Stimulated activated CD4-positive, alpha-beta T cell treated with anti-CD3 and anti-CD28 coated beads, Interleukin-4, amount 100 ng/mL, for 1 hour (primary cell): ENCODE measurements at regions not wholly inside any gene's neighbourhood (a gene's known extent, or its start where the extent isn't known, plus 50 kb on each side); places are given as distances from the start of the nearest gene placed in this dataset.

Experiments used
- DNase-seq: peaks from one replicate; pipeline ENCODE4 v3.0.0-alpha.2; 2020

DNA sequence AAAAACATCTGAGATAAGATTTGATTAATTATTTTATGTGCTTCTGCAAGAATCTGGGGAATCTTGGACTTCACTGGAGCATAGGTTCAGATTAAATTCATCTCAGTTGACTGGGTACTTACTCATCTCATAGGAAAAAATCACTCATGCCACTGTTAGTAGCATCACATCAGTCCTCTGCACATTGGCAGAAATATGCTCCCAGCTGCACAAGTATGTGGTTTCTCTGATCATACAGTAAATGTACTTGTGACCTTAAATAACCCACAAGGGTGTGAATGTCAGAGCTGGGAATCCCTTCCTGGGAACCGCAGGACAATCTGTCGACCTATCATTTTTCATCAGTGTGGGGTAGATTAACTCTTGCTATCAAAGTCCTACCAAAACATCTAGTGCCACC lies 203.7 kb upstream of the SLC24A2 start:
- DNase-seq = no peak

DNA sequence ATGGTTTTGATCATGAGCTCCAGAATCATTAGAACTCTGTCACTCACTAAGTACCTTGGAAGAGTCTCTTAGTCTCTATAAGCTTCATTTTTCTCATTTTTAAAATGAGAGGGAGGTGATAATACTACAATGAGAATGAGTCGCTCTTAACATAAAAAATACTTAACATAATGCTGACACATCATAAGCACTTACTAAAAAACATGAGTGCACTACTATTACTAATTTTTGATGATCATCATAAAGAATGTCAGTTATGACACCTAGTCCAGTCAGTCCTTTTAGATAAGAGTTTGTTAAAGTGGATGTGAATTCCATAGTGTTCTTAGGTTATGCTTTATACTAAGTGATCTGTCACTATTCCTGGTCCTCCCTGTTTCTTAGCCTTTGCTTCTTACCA lies 200.4 kb upstream of the SLC24A2 start:
- DNase-seq = no peak

- DNase-seq = no peak
Measured at GRCh38 chr9:19988281-19988680, 199.4 kb upstream of the SLC24A2 start.

DNA sequence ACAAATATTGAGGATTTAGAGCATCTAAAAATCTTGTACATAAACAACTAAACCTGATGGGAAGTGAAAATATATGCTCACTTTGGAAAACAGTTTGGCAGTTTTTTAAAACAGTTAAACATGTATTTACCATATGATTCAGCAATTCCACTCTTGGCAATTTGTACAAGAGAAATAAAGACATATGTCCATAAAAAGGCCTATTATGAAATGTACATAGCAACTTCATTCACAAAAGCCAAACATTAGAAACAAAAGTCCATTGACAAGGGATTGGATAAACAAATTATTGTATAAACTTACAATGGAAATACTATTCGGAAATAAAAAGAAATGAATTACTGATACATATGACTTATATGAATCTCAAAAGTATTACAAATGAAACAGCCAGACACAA lies 196.2 kb upstream of the SLC24A2 start:
- DNase-seq = no peak

DNA sequence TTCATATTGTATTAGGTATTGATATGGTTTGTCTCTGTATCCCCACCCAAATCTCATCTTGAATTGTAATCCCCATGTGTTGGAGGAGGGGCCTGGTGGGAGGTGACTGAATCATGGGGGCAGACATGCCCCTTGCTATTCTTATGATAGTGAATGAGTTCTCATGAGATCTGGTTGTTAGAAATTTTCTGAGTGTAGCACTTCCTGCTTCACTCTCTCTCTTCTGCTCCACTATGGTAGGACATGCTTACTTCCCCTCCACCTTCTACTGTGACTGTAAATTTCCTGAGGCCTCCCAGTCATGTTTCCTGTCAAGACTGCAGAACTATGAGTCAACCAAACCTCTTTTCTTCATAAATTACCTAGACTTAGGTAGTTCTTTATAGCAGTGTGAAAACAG lies 187.4 kb upstream of the SLC24A2 start:
- peak; percentile 37 for DNase-seq

DNA sequence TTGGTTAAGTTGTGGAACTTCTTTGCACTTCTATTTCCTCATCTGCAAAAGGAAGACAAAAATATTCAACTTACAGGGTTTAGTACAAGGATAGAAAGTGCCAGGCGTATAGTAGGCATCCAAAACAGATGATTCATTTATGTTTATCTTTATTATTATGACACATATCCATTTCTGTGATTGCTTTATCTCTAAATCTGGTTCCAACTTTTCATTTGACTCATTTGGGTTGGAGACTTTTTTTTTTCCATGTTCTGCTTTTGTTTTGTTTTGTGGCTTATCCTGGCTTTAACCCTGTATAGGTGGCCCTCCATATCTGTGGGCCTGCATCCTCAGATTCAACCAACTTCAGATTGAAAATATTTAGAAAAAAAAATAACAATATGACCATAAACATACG lies 186.7 kb upstream of the SLC24A2 start:
- DNase-seq = no peak

- DNase-seq = no peak
Measured at GRCh38 chr9:19969721-19970120, 180.9 kb upstream of the SLC24A2 start.

DNA sequence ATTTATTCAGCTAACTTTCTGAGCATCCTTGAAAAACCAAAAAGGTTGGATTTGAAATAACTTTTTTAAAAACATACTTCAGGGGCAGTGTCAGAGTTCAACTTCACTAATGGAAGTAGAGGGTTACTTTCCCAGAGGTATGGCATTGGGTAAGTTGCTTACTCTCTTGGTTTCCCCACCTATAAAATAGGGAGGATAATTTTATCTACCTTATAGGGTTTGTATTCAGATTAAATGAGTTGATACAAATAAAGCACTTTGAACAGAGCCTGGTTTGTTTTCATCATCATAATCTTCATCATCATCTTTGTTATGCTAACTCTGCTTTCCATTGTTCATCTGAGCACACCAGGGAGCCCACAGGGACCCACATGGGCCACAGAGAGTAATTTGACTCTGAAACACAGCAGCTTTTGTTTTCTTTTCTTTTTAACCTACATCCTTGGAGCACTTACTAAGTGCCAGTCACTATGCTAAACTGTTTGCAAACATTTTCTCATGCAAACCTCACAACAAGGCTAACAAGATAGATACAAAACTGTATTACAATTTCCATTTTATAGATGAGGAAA lies 179.1 kb upstream of the SLC24A2 start:
- no peak for DNase-seq

- DNase-seq = no peak
Measured at GRCh38 chr9:19967216-19967887, 178.5 kb upstream of the SLC24A2 start.

DNA sequence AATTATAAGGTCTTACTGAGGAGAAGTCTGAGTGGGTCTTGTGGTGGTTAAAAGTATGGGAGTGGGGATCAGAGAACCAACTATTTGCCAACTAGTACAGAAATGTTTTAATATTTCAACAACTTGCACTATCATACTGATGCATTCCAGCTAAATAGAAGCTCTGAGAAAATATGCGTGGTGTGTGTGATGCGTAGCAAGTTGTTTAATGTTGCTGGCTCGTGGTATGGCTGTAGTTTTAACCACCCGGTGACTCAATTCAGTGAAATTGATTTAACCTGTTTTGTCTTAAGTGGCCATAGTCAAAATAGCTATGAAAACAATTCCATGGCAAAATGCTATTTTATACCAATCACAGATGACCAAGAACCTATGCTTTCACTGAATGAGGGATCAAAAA lies 176.5 kb upstream of the SLC24A2 start:
- DNase-seq = no peak

GRCh38 chr9:19947996-19948395 lies 159.2 kb upstream of the SLC24A2 start:
- no peak for DNase-seq

- DNase-seq = peak; percentile 6
Measured at GRCh38 chr9:19946441-19947109, 157.7 kb upstream of the SLC24A2 start.

DNA sequence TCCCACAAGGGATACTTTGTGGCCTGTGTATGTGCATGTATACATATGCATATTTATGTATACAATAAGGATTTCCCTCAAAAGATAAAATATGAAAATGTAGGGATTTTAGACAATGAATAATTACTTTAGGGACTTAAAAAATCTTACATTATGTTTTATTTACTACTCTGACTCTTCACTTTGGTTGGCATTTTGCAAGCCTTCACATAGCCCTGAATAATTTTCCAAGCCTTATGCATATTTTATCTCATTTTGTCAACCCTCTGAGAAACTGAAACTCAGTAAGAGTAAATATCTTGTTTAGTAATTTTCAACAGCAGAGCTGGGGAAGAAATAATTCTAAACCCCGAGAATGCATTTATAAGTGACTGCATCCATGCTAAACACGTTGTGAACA lies 153.0 kb upstream of the SLC24A2 start:
- DNase-seq = no peak

- no peak for DNase-seq
Measured at GRCh38 chr9:19940811-19941535, 152.1 kb upstream of the SLC24A2 start.

DNA sequence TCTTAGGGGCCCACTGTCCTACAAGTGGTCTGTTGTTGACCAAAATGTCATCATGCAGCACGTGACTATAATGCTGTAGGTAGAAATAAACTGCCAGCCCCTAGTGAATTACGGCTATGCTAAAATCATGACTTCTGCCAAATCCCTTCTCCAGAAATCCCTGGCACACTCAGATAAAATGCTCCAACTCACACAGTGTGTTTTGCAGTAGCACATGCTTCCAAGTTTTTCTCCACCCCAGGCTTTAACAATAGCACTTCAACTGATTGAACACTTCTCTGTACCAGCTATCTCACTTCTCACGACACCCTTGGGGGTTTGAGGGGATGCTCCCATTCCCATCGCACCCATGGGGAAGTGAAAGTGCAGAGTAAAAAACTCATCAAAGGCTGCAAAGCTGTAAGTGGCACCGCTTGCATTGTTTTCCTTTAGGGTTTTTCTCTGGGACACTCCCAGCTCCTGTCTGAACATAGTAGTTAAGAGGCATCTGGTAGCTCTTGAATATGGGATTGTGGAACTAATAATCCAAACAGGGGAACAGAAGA lies 151.0 kb upstream of the SLC24A2 start:
- DNase-seq = no peak

- no peak for DNase-seq
Measured at GRCh38 chr9:19938990-19939733, 150.3 kb upstream of the SLC24A2 start.

DNA sequence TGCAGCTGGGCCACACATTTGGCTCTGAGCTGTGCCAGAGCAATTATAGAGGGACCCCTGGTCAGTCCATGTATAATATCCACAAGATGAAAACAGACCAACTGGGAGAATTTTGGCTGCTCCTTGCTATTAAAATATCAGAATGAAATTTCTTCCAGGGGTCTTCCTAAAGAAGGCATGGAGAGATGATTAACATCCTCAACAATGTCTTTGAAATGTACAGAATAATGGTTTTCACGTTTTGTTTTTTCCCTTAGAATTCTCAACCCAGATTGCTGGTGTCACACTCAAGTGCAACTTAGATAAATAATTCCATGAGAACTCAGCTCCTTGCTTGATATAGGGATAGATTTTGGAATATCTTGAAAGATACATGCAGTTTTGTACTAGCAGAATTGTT lies 148.3 kb upstream of the SLC24A2 start:
- DNase-seq = no peak

- DNase-seq = no peak
Measured at GRCh38 chr9:19936598-19936997, 147.8 kb upstream of the SLC24A2 start.

DNA sequence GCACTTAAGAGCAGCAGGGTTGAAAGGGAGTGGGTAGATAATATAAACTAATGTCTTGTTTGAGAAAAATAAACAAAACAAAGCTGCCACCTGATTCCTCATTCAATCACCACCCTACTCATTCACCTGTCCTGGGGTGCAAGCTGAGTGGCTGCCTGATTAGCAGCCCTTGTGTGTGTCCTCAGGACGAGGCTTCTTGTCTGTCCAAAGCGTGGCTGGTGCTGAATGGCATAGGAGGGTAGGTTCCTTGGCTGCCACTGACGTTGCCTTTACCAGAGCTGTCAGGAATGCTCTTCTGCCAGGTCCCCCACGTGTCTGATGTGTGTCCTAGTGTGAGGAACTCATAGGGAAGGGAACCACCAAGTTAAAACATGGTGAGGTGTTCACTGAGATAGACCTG lies 146.6 kb upstream of the SLC24A2 start:
- DNase-seq = no peak

- peak; percentile 6 for DNase-seq
Measured at GRCh38 chr9:19934301-19934871, 145.5 kb upstream of the SLC24A2 start.

DNA sequence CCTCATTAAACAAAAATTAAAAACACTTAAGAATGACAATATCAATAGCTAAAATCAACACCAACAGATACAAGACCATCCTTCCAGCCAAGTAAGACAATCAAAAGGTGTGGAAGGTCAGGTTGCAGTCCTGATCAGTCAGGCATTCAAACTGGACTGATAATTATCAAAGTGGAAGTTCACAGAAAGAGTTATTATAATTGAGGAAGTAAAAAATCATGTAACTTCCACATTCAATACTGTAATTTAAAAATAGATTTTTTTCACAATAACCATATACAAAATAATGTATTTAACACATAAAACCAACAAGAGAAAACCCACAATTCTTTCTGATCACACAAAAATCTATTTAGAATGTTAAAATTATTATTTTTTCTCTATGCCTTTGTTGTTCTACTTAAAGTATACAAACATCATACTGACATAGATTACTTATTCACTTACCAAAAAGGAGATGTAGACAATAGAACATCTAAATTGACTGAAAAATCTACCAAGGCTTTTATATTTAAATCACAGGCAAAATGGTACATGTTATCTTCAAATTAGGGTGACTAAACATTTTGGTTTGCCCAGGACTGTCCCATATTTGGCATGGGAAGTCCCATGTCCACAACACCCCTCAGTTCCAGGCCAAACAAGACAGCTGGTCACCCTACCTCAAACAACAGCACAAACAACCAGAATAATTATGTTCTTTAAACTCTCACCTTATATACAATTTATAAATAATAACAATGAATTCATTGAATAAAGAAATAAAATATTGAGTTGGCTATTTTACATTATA lies 142.5 kb upstream of the SLC24A2 start:
- no peak for DNase-seq

DNA sequence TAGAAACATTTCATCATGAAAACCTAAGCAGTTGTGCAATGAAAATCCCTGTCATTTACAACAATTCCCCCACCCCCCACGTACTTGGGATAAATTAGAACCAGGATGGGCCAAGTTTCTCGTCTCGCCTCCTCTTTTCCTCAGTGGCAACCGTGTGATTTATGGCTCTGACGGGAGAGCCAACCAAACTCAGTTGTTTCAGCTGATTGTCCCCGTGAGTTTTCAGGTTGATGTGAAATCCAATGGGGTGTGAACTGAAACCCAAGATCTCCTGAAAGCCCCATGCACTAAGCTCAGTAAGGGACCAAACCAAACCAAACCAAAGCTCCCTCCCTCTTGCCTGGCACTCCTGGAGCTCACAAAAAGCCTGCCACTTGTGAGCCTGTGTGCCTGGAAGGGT lies 138.7 kb upstream of the SLC24A2 start:
- no peak for DNase-seq
